GM19023 (cell line): ENCODE measurements at regions not wholly inside any gene's neighbourhood (a gene's known extent, or its start where the extent isn't known, plus 50 kb on each side); places are given as distances from the start of the nearest gene placed in this dataset.
"Not testable (repeated sequence)": the region's sequence is repeated elsewhere in the genome, so short reads cannot be mapped to it uniquely, and the experiment has no call there.

ENCODE experiments used
- ATAC-seq: cut with Tn5 transposase; IDR thresholded peaks from one replicate; pipeline ENCODE4 v1.9.1; 2021; ENCODE audit warnings: mild to moderate bottlenecking, moderate library complexity; ENCODE audit not compliant: unreplicated experiment

DNA sequence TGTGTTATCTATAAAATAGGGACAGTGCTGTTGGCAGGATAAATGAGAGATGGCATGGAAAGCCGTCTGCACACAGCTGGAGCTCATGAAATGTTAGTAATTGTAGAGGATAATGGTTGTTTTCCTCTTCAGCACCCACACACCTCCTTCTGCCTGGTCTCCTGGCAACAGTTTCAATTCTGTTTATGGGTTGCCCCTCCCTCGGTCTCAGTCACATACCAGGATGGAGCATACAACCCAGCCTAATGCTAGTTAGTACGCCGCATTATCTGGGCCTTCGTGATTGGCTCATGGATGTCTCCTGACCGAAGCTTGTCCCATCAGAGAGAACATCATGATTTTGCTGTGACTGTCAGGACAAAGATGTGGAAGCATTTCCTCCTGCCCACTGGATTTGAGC is 126.2 kb upstream of the WSCD1 start:
- no peak for ATAC-seq

GRCh38 chr17:5947701-5948180 is 122.4 kb upstream of the WSCD1 start:
- ATAC-seq = no peak

DNA sequence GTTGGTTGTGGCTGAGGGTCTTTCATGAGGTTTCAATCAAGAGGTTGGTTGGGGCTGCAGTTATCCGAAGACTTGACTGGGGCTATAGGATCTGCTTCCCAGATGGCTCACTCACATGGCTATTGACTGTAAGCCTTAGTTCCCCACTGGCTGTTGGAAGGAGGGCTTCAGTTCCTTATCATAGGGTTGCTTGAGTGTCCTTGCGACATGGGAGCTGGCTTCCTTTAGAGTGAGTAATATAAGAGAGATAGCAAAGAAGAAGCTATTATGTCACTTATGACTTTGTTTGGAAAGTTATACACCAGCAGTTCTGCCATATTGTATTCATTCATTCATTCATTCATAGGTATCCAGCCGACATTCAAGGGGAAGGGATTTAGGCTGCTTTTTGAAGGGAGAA is 121.4 kb upstream of the WSCD1 start:
- no peak for ATAC-seq

DNA sequence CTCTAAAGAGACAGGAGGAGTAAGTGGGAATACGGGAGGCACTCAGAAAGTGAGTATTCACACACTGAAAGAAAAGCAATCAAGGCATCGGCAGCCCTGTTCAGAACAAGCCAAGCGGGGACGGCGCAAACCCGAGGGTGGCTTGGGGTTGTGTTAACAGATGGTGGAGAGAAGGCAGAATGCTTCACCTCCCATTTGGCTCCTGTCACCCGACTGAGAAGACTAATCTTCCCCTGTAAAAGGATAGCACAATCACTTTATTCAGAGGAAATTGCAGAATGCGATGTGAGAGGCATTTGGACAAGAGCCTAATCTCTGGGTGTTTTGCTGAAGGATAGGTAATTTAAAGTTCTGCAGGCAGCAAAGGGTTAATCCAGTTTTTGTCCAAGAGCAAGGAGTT is 119.3 kb upstream of the WSCD1 start:
- no peak for ATAC-seq

DNA sequence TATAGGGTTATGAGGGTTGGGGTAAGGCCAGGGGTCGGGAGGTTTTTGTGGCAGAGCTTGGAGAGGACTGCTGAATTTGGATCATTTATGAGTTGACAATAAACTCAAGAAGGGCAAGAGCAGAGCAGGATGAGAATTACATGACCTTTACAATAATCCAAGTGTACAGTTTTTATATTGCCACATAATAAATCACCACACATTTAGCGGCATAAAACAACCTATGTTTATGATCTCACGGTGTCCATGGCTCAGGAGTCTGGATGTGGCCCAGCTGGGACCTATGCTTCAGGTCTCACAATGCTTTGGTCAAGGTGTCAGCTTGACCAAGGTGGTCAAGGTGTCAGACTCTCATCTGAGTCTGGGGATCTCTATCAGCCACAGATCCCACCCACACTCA is 118.3 kb upstream of the WSCD1 start:
- no peak for ATAC-seq

- no peak for ATAC-seq
Observed at GRCh38 chr17:5952518-5952917, 117.7 kb upstream of the WSCD1 start.

DNA sequence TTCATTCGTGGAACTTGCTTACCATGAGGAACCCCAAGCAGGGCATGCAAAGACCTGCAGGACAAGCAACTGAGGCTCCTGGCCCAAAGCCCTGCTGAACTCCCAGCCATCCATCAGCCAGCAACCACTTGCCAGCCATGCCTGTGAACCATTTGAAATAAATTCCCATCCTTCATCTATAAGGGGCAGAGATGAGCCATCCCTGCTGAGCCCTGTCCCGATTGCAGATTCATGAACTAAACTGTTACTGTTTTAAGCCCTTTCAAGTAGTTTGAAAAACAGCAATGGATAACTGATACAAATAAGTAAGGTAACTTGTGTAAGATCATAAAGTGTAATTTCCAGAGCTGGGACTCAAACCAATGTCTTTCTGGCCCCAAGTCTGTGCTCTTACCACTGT is 114.4 kb upstream of the WSCD1 start:
- ATAC-seq = no peak

DNA sequence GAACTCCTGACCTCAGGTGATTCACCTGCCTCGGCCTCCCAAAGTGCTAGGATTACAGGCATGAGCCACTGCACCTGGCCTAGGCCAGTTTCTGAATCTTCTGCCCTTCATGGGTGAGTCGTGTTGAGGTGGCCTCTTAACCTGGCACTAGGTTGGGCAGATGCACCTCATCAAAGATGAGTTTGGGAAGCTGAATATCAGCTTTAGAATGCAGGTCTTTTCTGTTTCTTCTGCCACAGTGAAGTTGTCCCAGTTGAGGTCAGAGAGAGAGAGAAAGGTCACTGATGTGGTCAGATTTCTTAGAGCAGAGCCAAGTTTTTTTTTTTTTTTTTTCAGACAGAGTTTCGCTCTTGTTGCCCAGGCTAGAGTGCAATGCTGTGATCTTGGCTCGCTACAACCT is 111.3 kb upstream of the WSCD1 start:
- no peak for ATAC-seq

GRCh38 chr17:5962371-5962770 is 107.8 kb upstream of the WSCD1 start:
- no peak for ATAC-seq

DNA sequence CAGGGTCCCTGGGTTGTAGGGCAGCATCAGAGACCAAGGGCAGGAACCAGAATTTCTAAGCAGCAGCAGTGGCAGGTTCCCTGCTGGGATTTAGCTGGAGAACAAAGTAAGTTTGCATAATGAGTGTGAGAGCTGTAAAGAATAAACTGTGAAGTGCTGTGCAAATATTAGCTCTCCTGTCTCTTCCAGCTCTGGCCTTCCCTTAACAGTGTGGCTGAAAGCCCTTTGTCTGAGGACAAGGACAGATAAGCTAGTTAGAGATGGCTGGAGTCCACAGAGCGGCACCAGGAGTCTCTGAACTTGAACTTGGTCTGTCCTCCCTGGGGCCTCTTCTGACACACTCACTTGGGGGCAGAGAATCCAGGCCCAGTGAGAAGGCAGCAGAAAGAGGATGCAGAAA is 98.2 kb upstream of the WSCD1 start:
- ATAC-seq = no peak

GRCh38 chr17:5973410-5973809 is 96.8 kb upstream of the WSCD1 start:
- ATAC-seq = no peak

DNA sequence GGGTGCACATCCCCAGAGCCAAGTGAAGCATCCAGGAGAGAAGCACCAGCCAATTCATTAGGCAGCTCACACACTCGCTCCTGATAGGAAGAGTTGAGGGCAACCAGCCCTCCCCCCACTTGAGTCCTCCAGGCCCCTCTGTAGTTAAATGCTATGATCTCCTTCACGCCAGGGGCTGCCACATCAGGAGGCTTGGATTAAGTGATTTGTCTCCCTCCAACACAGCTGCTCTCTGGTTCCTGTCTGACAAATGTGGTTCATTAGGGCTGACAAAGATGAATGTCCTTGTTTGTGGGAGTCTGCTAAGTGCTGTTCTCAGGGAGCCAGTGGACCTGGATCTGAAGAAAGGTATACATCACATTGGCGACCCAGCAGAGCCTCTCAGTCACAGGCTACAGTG is 94.5 kb upstream of the WSCD1 start:
- ATAC-seq = no peak

DNA sequence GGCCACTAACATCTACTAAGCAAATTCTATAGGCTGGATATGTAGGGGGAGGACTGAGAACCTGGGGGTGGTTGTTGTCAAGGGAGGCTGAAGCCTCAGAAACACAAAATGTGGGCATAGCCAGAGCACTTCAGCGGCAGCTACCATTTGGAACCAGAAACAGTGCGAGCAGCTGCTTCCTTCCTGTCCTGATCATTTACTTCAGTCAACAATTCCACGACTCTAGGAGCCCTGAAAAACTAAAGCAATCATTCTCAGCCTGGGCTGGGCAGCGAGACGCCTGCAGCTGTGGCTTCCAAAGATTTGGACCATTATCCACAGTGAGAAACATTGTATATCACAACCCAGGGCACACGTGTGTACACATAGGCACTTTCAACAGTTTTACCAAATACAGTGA is 93.9 kb upstream of the WSCD1 start:
- no peak for ATAC-seq

DNA sequence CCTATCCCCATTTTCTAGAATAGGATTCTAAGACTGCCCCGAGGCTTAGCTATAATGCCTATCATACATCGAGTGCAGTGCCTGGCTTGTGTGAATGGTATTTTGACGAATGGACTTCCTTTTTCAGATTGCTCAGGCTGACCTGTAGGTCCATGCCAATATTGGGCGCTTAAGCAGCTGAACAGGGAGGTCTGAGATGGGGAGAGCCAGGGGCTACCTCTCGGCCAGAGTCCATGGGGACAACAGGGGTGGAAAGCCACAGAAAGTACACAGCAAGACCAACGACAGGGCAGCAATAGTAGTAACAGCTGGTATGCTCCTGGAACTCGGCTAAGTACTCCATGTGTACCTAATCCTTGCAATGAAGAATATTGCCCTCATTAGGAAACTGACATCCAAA is 91.7 kb upstream of the WSCD1 start:
- no peak for ATAC-seq

GRCh38 chr17:5980941-5981340 is 89.2 kb upstream of the WSCD1 start:
- ATAC-seq = no peak

DNA sequence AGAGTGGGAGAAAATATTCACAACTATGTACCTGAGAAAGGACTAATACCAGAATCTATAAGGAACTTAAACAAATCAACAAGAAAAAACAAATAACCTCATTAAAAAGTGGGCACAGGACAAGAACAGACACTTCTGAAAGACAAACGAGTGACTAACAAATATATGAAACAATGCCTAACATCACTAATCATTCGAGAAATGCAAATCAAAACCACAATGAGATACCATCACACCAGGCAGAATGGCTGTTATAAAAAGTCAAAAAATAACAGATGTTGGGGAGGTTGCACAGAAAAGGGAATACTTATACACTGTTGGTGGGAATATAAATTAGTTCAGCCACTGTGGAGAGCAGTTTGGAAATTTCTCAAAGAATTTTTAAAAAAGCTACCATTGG is 83.5 kb upstream of the WSCD1 start:
- no peak for ATAC-seq

DNA sequence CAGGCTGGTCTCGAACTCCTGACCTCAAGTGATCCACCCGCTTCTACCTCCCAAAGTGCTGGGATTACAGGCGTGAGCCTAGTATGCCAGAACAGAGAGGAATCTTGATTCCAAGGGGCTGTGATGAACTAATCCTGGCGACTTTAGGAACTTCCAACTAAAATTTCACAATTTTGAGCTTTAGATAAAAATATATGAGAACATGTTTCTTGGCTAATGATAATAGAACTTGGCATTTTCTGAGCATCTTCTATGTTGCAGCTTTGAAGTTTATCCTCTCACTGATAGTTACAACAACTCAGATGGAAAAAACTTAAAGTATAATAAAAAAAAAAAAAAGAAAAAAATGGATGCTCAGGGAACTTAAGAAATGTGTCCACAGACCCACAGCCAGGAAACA is 69.8 kb upstream of the WSCD1 start:
- ATAC-seq = no peak

DNA sequence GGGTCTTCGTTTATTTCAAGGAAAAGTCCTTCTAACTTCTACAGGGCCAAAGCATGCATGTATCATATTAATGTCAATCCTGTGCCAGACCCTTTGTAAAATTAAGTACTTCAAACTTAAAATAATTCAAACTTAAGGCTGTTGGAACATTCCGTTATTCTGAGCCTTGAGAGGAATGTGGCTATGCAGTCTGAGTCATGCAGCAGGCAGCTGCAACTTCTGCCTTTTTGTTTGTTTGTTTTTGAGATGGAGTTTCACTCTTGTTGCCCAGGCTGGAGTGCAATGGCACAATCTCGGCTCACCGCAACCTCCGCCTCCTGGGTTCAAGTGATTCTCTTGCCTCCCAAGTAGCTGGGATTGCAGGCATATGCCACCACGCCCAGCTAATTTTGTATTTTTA is 67.0 kb upstream of the WSCD1 start:
- not testable (repeated sequence) for ATAC-seq

GRCh38 chr17:6005939-6006338 is 64.2 kb upstream of the WSCD1 start:
- ATAC-seq = no peak

- no peak for ATAC-seq
Observed at GRCh38 chr17:6011206-6011605, 59.0 kb upstream of the WSCD1 start.

GRCh38 chr17:6018788-6019187 is 51.4 kb upstream of the WSCD1 start:
- no peak for ATAC-seq

GRCh38 chr17:6019959-6020358 is 50.2 kb upstream of the WSCD1 start:
- ATAC-seq = no peak

DNA sequence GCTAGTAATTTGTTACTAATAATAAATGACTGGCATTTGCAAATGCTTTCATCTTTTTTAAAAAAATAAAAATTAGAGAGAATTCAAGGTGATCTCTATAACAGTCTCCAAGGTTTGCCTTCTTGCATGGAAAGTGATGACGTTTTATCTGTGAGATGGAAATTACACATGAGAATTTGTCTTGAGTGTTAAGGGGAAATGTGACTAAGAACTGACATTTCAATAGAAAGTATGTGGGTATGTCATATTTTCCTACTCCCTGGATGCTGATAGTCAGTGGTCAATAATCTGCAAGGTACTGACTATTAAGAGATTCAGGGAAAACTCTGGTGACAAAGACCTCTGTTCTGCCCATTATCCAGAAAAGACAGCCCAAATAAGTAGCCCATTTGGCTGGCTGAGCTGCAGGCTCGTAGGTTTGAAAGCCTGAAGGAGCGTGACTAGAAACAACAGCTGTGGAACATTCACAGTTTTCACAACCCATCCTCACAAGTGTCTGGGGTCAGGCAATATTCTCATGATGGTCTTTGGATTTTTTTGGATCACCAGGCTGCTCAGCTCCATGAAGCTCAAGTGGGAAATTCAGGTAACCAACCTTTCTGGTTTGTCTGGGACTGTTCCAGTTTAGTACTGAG is 49.7 kb upstream of the WSCD1 start:
- ATAC-seq = no peak
